ENCODE measurements at regions not wholly inside any gene's neighbourhood (a gene's known extent, or its start where the extent isn't known, plus 50 kb on each side); places are given as distances from the start of the nearest gene placed in this dataset.
A peak's percentile ranks its signal among the peaks of the same experiment; 100 is the strongest.

DNA sequence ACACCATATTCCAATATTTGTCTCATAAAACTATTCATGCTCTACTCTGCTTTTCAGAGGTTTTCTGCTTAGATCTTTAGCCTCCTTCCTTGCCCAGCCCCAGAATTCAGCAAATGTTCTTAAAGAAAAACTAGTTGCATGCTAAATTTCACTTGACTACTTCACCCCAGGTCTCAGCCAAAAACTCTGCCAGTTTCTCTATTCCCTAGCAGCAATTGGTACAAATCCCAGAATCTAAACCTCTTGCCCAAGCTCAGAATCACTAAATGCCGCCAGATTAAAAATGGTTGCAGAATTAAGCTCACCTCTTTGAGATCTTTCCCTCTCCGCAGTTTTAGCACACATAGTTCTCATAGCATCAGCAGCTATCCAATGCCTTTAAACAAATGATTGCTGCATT is 331.2 kb upstream of the SMARCA2 start:
- no peak for DNase-seq (ENCODE audit: low spot score)

DNA sequence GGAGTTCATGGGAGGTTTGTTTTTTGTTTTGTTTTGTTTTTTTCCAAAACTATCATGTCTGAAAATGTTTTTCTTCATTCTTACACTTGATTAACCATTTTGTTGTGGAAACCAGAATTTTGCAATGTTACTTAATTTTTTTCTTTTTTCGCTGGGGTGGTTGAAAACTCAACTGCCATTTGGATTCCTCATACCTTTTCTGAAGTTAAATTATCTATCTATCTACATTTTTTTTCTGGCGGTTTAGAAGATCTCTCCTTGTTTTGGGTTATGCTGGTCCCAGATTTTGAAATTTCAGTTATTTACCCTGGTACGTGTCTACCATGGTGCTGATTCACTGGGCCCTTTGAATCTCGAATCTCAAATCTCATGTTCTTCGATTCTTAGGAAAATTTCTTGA is 316.2 kb upstream of the SMARCA2 start:
- DNase-seq (ENCODE audit: low spot score), result no peak

DNA sequence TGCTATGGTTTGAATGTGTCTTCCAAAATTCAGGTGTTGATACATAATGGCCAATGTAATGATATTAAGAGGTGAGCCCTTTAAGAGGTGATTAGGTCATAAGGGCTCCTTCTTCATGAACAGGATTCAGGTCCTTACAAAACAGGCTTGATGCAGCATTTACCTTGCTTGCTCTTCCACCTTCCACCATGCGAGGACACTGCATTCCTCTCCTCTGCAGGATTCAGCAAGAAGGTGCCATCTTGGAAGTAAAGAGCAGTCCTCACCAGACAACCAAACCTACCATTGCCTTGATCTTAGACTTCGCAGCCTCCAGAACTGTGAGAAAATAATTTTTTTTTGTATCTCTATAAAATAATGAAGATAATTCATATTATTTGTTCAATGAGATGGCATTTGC is 314.0 kb upstream of the SMARCA2 start:
- DNase-seq (ENCODE audit: low spot score), result no peak

DNA sequence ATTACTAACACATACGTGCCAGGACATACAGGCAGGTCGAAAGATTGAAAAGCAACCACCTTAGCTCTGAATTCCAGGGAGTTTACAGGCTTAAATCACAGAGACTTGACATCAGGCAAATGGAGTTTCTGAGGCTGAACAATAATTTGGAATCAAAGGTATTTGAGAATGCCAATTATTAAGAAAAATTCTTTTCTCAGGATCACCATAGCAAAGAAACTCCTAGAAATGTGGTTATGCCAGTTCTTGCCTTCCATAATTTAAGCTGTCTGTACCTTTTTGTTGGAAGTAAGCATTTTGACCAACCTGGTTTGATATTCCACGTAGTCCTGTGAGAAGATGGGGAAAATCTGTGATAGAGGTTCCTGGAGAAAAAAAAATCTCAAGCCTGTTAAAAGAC is 312.4 kb upstream of the SMARCA2 start:
- DNase-seq (ENCODE audit: low spot score), result no peak

DNA sequence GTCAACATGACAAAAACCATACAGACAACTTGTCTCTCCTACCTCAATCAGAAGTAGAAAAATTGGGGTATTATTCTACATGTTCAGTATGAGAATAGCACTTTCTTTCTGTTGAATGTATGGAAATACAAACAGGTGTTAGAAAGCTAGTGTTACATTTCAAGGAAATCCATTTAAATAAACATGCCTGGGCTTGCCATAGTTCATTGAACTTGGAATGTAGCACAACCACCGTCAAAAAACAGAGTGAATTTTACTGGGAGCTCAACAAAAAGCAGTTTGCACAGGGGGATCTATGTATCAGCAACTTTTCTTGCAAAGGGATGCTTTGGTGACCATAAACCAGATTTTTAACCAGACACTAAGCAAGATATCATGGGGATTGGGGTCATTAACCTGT is 307.9 kb upstream of the SMARCA2 start:
- DNase-seq (ENCODE audit: low spot score), result no peak

- DNase-seq (ENCODE audit: low spot score), result no peak
Observed at GRCh38 chr9:1708219-1708618, 306.9 kb upstream of the SMARCA2 start.

DNA sequence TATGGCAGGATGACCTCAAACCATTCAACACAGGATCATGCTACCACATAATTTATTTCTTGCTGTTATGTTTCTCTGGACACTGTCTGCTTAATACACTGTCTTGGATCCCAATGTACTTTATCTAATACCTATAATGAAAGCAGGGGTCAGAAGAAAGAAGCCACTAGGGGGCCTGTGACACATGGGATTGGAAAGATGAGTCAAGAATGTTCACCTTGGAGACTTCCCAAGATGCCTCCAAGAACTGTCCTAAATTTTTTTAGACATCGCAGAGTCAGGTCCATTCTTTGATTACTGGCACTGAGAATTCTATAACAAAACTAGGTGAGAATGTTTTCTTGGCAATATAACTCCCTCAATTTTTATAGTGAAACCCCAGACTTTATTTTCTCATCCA is 305.8 kb upstream of the SMARCA2 start:
- no peak for DNase-seq (ENCODE audit: low spot score)

DNA sequence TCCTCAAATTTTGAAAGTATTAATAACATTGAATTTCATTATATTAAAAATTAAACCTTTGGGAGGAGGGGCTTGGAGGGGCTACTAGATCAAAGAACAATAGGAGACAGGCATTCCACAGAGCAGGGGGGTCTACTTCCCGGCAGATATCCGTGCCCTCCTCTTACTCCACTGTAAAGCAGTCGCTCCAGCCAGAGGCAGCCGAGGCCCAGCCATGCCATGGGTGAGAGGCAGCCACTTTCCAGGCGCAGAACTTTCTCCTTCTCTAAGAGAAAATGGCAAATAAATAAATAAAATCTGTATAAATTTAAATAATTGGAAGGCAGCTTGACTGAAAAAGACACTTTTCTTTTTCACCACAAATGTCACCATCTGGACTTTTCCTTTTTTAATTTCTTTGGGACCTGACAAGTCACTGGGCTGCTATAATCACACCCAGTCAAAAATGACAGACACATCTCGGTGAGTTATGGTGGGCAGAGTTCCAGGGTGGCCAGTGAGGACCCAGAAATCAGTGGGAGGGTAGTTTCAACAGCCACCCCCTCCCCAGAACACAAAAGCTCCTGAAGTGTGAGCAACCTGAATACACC is 302.2 kb upstream of the SMARCA2 start:
- no peak for DNase-seq (ENCODE audit: low spot score)

GRCh38 chr9:1713841-1714240 is 301.3 kb upstream of the SMARCA2 start:
- DNase-seq (ENCODE audit: low spot score), result no peak

GRCh38 chr9:1717882-1718281 is 297.3 kb upstream of the SMARCA2 start:
- no peak for DNase-seq (ENCODE audit: low spot score)

DNA sequence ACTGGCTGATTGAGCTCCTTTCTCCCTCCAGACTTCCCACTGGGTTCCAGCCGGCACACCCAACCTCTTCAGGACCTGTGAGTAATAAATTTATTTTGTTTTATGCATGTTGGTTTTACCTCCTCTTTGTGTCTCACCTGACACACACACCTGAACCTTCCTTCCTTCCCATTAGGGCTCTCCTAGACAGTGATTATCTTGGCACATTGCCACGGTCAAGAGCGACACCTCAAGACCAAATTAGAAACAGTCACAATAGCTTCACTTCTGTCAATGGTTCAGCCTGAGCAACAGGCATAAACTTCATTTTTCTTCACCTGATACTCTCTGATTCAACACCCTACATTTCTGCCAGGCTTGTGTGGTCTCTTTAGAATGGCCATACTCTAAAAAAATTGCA is 296.3 kb upstream of the SMARCA2 start:
- DNase-seq (ENCODE audit: low spot score), result no peak

DNA sequence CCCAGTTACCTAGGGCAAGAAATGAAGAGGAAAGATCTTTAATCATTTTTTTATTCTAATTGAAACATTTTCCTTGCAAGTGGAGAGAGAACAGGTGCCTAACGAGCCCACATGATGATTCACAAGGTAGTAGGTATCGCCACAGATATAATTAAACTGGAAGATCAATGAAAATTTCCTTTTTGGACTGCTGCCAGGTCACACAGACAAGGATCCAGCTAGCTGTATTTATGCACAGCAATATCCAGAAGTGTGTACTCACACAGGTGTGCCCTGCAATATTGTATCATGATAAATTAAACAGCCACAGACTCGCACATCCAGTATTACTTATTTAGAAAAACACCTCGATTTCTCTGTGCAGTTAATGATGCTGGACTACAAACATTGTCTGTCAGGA is 294.0 kb upstream of the SMARCA2 start:
- no peak for DNase-seq (ENCODE audit: low spot score)

GRCh38 chr9:1722404-1722803 is 292.7 kb upstream of the SMARCA2 start:
- DNase-seq (ENCODE audit: low spot score), result peak; percentile 52

- no peak for DNase-seq (ENCODE audit: low spot score)
Observed at GRCh38 chr9:1723522-1724015, 291.6 kb upstream of the SMARCA2 start.

- DNase-seq (ENCODE audit: low spot score), result peak; percentile 26
Observed at GRCh38 chr9:1726993-1727759, 288.0 kb upstream of the SMARCA2 start.

GRCh38 chr9:1729631-1730030 is 285.5 kb upstream of the SMARCA2 start:
- no peak for DNase-seq (ENCODE audit: low spot score)

DNA sequence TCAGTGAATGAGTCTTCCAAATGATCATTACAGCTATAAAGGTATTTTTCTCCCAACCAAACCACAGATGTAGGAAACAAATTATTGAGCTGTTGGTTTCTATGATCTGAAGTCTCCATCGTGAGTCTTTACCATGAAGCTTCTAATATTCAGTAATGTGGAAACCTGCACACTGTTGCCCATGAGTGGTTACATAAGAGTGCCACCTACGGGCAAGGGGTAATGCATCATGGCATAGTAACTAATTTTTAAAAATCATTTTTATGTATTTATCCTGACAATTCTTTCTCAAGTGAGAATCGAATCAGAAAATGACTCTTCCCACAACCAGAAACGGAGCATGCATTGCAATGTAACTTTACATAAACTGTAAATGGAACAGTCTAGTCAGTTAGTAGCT is 282.5 kb upstream of the SMARCA2 start:
- peak; percentile 34 for DNase-seq (ENCODE audit: low spot score)

DNA sequence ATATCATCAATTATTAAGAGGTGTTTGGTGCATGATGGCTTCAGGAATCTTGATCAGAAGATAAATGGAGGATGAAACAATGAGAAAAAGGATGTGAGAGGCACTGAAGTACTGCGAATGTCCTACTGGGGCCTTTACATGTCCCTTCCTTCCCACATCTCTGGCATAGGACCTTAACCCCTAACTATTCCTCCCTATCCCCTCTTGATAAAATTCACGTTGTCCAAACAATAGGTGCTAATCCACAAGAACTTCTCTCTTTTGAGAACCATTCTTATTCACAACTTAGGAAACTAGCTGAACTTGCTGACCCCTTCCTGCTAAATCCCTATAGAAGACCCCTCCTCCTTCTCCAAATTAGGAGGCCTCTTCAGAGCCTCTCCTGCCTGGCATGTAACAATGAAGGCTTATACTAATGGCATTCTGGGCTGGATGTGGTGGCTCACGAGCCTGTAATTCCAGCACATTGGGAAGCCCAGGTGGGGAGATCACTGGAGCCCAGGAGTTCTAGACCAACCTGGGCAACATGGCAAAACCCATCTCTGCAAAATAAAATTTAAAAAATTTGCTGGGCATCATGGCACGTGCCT is 276.5 kb upstream of the SMARCA2 start:
- DNase-seq (ENCODE audit: low spot score), result no peak

GRCh38 chr9:1743121-1743960 is 271.8 kb upstream of the SMARCA2 start:
- DNase-seq (ENCODE audit: low spot score), result no peak

GRCh38 chr9:1745980-1746379 is 269.2 kb upstream of the SMARCA2 start:
- DNase-seq (ENCODE audit: low spot score), result no peak

DNA sequence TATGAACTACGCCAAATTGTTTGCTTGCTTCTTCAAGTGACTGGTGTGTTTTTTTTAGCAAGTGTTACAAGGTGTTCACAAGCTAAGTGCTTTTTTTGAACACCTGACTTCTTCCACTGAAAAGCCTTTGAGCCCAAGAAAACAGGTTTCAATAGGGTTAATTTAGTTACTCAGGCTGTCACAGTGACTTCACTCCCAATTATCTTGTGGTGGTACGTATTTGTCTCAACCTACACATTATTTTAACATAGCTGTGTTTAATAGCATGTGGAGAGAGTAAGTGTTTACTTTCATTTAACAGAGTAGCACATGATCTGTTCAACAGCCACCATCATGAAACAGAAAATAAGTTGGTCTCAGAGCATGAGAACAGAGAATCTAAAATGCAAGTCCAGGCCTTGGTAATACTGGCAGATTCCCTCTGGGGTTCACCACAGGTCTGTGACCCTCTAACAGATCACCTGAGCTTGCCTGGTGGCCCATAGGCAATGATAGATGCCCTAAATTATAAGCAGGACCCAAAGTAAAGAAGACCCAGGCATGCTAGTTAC is 267.7 kb upstream of the SMARCA2 start:
- DNase-seq (ENCODE audit: low spot score), result no peak

GRCh38 chr9:1748407-1748806 is 266.7 kb upstream of the SMARCA2 start:
- DNase-seq (ENCODE audit: low spot score), result no peak

All from RKO (cell line).